H9 (cell line): ENCODE measurements at regions not wholly inside any gene's neighbourhood (a gene's known extent, or its start where the extent isn't known, plus 50 kb on each side); places are given as distances from the start of the nearest gene placed in this dataset.

ENCODE experiments used
- DNase-seq: peaks from one replicate; pipeline ENCODE4 v3.0.0-alpha.2; 2017
- H2AFZ ChIP-seq: one replicate; pipeline ENCODE4 v1.6.1; 2013; ENCODE audit warnings: mild to moderate bottlenecking, low read length, control low read depth, moderate library complexity
- H2AK5ac ChIP-seq: 2 replicates; pipeline ENCODE4 v1.6.1; 2013; ENCODE audit warnings: low read length, control low read depth, mixed read lengths; ENCODE audit not compliant: insufficient read length
- H2BK120ac ChIP-seq: one replicate; pipeline ENCODE4 v1.6.1; 2013; ENCODE audit warnings: low read depth, mild to moderate bottlenecking, low read length, control low read depth, inconsistent platforms; ENCODE audit not compliant: poor library complexity, severe bottlenecking
- H2BK12ac ChIP-seq: 2 replicates; pipeline ENCODE4 v1.6.1; 2013; ENCODE audit warnings: low read length, control low read depth, mixed read lengths, low read depth; ENCODE audit not compliant: insufficient read length
- H2BK15ac ChIP-seq: 2 replicates; pipeline ENCODE4 v1.6.1; 2013; ENCODE audit warnings: low read depth, low read length, control low read depth
- H2BK20ac ChIP-seq: one replicate; pipeline ENCODE4 v1.6.1; 2013; ENCODE audit warnings: low read depth, mild to moderate bottlenecking, low read length, control low read depth, inconsistent platforms; ENCODE audit not compliant: poor library complexity, severe bottlenecking
- H2BK5ac ChIP-seq: 2 replicates; pipeline ENCODE4 v1.6.1; 2013; ENCODE audit warnings: low read length, control low read depth, mixed read lengths; ENCODE audit not compliant: insufficient read length
- H3K14ac ChIP-seq: 2 replicates; pipeline ENCODE4 v1.6.1; 2013; ENCODE audit warnings: low read length, control low read depth; ENCODE audit not compliant: insufficient read depth
- H3K18ac ChIP-seq: 2 replicates; pipeline ENCODE4 v1.6.1; 2013; ENCODE audit warnings: low read depth, mild to moderate bottlenecking, mixed read lengths, low read length, control low read depth; ENCODE audit not compliant: insufficient read length
- H3K23ac ChIP-seq: 2 replicates; pipeline ENCODE4 v1.6.1; 2013; ENCODE audit warnings: low read length, control low read depth, mixed read lengths, low read depth; ENCODE audit not compliant: insufficient read length
- H3K23me2 ChIP-seq: 2 replicates; pipeline ENCODE4 v1.6.1; 2013; ENCODE audit warnings: low read depth, mild to moderate bottlenecking, mixed read lengths, low read length, control low read depth; ENCODE audit not compliant: insufficient read length, poor library complexity, severe bottlenecking
- H3K27ac ChIP-seq: 2 replicates; pipeline ENCODE4 v1.5.1; 2013; ENCODE audit warnings: low read length, control low read depth, mixed read lengths, low read depth; ENCODE audit not compliant: insufficient read length
- H3K27me3 ChIP-seq: 2 replicates; pipeline ENCODE4 v1.6.1; 2013; ENCODE audit warnings: low read length, control low read depth, inconsistent platforms; ENCODE audit not compliant: insufficient read depth
- H3K4ac ChIP-seq: 2 replicates; pipeline ENCODE4 v1.6.1; 2013; ENCODE audit warnings: low read depth, mild to moderate bottlenecking, control low read depth, inconsistent platforms, low read length, moderate library complexity
- H3K4me1 ChIP-seq: 2 replicates; pipeline ENCODE4 v1.6.1; 2013; ENCODE audit warnings: low read length, control low read depth, inconsistent platforms; ENCODE audit not compliant: insufficient read depth
- H3K4me2 ChIP-seq: 2 replicates; pipeline ENCODE4 v1.6.1; 2013; ENCODE audit warnings: low read length, control low read depth, mixed read lengths; ENCODE audit not compliant: insufficient read length, insufficient read depth
- H3K56ac ChIP-seq: 2 replicates; pipeline ENCODE4 v1.6.1; 2013; ENCODE audit warnings: low read depth, mild to moderate bottlenecking, mixed read lengths, low read length, control low read depth; ENCODE audit not compliant: insufficient read length
- H3K79me1 ChIP-seq: 2 replicates; pipeline ENCODE4 v1.6.1; 2013; ENCODE audit warnings: low read depth, mild to moderate bottlenecking, moderate library complexity, low read length, control low read depth, inconsistent platforms; ENCODE audit not compliant: insufficient read depth, poor library complexity, severe bottlenecking
- H3K79me2 ChIP-seq: 2 replicates; pipeline ENCODE4 v1.6.1; 2013; ENCODE audit warnings: low read length, control low read depth, inconsistent platforms; ENCODE audit not compliant: insufficient read depth
- H3K9ac ChIP-seq: 2 replicates; pipeline ENCODE4 v1.6.1; 2013; ENCODE audit warnings: low read length, control low read depth, mixed read lengths; ENCODE audit not compliant: insufficient read length; ENCODE audit errors: extremely low read depth
- H3K9me3 ChIP-seq: one replicate; pipeline ENCODE4 v1.6.1; 2013; ENCODE audit warnings: low read depth, low read length, inconsistent platforms; ENCODE audit not compliant: control insufficient read depth
- H3T11ph ChIP-seq: one replicate; pipeline ENCODE4 v1.6.1; 2013; ENCODE audit warnings: mild to moderate bottlenecking, low read length, control low read depth, inconsistent platforms
- H4K20me1 ChIP-seq: one replicate; pipeline ENCODE4 v1.6.1; 2013; ENCODE audit not compliant: control insufficient read depth, insufficient read length, insufficient read depth
- H4K5ac ChIP-seq: 2 replicates; pipeline ENCODE4 v1.6.1; 2013; ENCODE audit warnings: low read depth, mild to moderate bottlenecking, mixed read lengths, low read length, control low read depth; ENCODE audit not compliant: insufficient read length
- H4K8ac ChIP-seq: replicated peaks from 2 replicates; pipeline ENCODE4 v1.6.1; 2013; ENCODE audit warnings: low read length, control low read depth, mixed read lengths, low read depth; ENCODE audit not compliant: insufficient read length
- H4K91ac ChIP-seq: 2 replicates; pipeline ENCODE4 v1.6.1; 2013; ENCODE audit warnings: low read depth, mild to moderate bottlenecking, moderate library complexity, mixed read lengths, low read length, control low read depth; ENCODE audit not compliant: insufficient read length
- H3K27ac Mint-ChIP-seq, 3 experiments: 2 replicates in 2 of 3; 3 replicates in 1 of 3; pipeline ENCODE4 v1.8.0; 2020 to 2021; ENCODE audit warnings: mixed read lengths in 3 of 3, mild to moderate bottlenecking in 1 of 3, moderate library complexity in 1 of 3
- H3K27me3 Mint-ChIP-seq: 2 replicates; pipeline ENCODE4 v1.8.0; 2021; ENCODE audit warnings: low read depth, mild to moderate bottlenecking, moderate library complexity, mixed read lengths
- H3K36me3 Mint-ChIP-seq, 3 experiments: 2 replicates in 2 of 3; 3 replicates in 1 of 3; pipeline ENCODE4 v1.8.0; 2020 to 2021; ENCODE audit warnings: low read depth in 3 of 3, mixed read lengths in 3 of 3; ENCODE audit not compliant: insufficient read depth in 1 of 3
- H3K4me1 Mint-ChIP-seq, 2 experiments: 2 replicates each; pipeline ENCODE4 v1.8.0; 2020; ENCODE audit warnings: mixed read lengths in 2 of 2
- H3K4me3 Mint-ChIP-seq, 2 experiments: 2 replicates in 1 of 2; 3 replicates in 1 of 2; pipeline ENCODE4 v1.8.0; 2020 to 2021; ENCODE audit warnings: mild to moderate bottlenecking in 2 of 2, mixed read lengths in 2 of 2, moderate library complexity in 1 of 2
- H3K9me3 Mint-ChIP-seq, 2 experiments: 2 replicates in 1 of 2; 3 replicates in 1 of 2; pipeline ENCODE4 v1.8.0; 2020; ENCODE audit warnings: mild to moderate bottlenecking in 2 of 2, mixed read lengths in 2 of 2, moderate library complexity in 1 of 2
- TF ChIP-seq, protein P1 (sequence below): fragments of 200-600 bp; sonication (generic); conservative IDR thresholded peaks from 3 replicates; pipeline ENCODE4 v1.8.0; 2021; ENCODE audit warnings: antibody characterized with exemption, mild to moderate bottlenecking

DNA sequence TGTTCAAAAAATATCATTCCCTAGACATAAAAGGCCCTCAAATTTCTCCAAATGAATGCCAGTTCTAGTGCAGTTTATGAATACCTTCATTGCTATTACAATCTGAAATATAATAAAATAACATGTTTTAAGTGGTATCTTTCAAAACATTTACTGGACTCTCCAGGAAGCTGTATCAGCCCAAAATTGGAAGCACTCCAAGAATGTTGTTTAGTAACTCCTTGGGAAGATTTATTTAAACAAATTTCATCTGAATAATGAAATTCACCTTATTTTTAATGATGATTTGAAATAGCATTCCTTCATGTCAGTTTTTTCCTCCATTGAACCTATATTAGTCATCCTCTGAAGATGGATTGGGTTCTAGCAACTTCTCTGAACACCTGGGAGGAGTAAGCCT, 217.2 kb upstream of the PCDH18 start:
- Histone ChIP-seq H3K79me2 (no peaks in the 10 kb centered on the region), H2AK5ac (no peak overlapping the region), H3K23ac (no peak overlapping the region), H2BK12ac (no peak overlapping the region), H3K79me1 (no peaks in the 10 kb centered on the region), H3K14ac (no peak overlapping the region), H3K9ac (no peak overlapping the region), H3K9me3 (no peaks in the 10 kb centered on the region), H2BK5ac (no peak overlapping the region), H3K4me2 (no peak overlapping the region), H2BK120ac (no peak overlapping the region), H2AFZ (no peak overlapping the region), H3K56ac (no peak overlapping the region), H4K5ac (no peak overlapping the region), H2BK15ac (no peak overlapping the region), H3K4me1 (no peaks in the 10 kb centered on the region), H3K27me3 (no peaks in the 10 kb centered on the region), H3K18ac (no peak overlapping the region), H3K4ac (no peak overlapping the region), H3T11ph (no peak overlapping the region), H3K27ac (no peak overlapping the region), H4K91ac (no peak overlapping the region), H3K23me2 (no peaks in the 10 kb centered on the region), H4K8ac (no peak overlapping the region), H4K20me1 (no peaks in the 10 kb centered on the region), H2BK20ac (no peak overlapping the region)
- no peaks in the 10 kb centered on the region for H3K9me3 Mint-ChIP-seq
- no peaks in the 10 kb centered on the region for H3K36me3 Mint-ChIP-seq
- H3K4me3 Mint-ChIP-seq, result no peak overlapping the region
- no peaks in the 10 kb centered on the region for H3K27me3 Mint-ChIP-seq
- DNase-seq, result no peak
- TF ChIP-seq, protein P1, sequence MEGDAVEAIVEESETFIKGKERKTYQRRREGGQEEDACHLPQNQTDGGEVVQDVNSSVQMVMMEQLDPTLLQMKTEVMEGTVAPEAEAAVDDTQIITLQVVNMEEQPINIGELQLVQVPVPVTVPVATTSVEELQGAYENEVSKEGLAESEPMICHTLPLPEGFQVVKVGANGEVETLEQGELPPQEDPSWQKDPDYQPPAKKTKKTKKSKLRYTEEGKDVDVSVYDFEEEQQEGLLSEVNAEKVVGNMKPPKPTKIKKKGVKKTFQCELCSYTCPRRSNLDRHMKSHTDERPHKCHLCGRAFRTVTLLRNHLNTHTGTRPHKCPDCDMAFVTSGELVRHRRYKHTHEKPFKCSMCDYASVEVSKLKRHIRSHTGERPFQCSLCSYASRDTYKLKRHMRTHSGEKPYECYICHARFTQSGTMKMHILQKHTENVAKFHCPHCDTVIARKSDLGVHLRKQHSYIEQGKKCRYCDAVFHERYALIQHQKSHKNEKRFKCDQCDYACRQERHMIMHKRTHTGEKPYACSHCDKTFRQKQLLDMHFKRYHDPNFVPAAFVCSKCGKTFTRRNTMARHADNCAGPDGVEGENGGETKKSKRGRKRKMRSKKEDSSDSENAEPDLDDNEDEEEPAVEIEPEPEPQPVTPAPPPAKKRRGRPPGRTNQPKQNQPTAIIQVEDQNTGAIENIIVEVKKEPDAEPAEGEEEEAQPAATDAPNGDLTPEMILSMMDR, result no peak
- H3K27ac Mint-ChIP-seq, result no peak overlapping the region
- peaks cover 0 to 4% of the 10 kb centered on the region in 2 experiments; a peak in 3 of 4 replicates for H3K4me1 Mint-ChIP-seq
